ENCODE measurements at regions not wholly inside any gene's neighbourhood (a gene's known extent, or its start where the extent isn't known, plus 50 kb on each side); places are given as distances from the start of the nearest gene placed in this dataset.

DNA sequence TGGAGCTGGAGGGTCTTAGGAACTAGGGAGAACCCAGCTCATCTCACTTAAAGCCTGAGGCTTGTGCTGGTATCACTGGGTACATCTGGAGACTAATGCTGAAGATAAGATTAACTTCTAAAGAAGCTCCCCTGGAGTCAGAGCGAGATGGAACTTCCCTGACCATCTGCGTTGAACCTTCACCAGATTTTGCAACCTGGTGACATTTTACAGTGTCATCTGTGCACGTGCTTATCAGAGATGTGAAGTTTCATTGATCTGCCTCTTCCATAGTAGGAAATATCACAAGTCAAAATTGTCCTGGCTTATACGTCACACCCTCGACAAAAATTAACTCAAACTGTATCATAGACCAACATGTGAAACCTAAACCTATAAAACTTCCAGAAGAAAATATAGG lies 395.5 kb downstream of the SHQ1 start:
- POLR2A ChIA-PET, result no interaction called here
- H3K9ac ChIP-seq (replicated peaks; ENCODE audit: extremely low read depth, insufficient read depth, low read length), result no peak overlapping the region
- no peaks in the 10 kb centered on the region for H3K36me3 ChIP-seq (ENCODE audit: control insufficient read depth in 2 of 2, extremely low read depth in 1 of 2, insufficient read depth in 2 of 2, low read length in 2 of 2)
- DNase-seq (ENCODE audit: low read depth, low spot score), result no peak
- FAIRE-seq, result no peak
- TF ChIP-seq GATA2 (IDR thresholded peaks at IDR 0.05; ENCODE audit: insufficient read depth, insufficient read length, low read depth, low read length) (no peak), MYC (IDR thresholded peaks at IDR 0.05; ENCODE audit: low read depth, low read length) (no peak), POLR2AphosphoS5 (IDR thresholded peaks at IDR 0.05; ENCODE audit: insufficient read depth, low read depth, low read length) (no peak), JUN (IDR thresholded peaks at IDR 0.05; ENCODE audit: borderline replicate concordance, insufficient read depth, insufficient read length, low read depth) (no peak), POLR2A (IDR thresholded peaks at IDR 0.05; ENCODE audit: low read depth, low read length) (no peak), EZH2 (IDR thresholded peaks at IDR 0.05; ENCODE audit: borderline replicate concordance, low read depth, low read length, severe bottlenecking) (no peak), FOS (IDR thresholded peaks at IDR 0.05; ENCODE audit: borderline replicate concordance, insufficient read depth, low read length) (no peak)
- TF ChIP-seq, protein P1, sequence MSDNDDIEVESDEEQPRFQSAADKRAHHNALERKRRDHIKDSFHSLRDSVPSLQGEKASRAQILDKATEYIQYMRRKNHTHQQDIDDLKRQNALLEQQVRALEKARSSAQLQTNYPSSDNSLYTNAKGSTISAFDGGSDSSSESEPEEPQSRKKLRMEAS (IDR thresholded peaks at IDR 0.05; ENCODE audit: insufficient read depth, insufficient read length), result no peak
- TF ChIP-seq, protein P2, sequence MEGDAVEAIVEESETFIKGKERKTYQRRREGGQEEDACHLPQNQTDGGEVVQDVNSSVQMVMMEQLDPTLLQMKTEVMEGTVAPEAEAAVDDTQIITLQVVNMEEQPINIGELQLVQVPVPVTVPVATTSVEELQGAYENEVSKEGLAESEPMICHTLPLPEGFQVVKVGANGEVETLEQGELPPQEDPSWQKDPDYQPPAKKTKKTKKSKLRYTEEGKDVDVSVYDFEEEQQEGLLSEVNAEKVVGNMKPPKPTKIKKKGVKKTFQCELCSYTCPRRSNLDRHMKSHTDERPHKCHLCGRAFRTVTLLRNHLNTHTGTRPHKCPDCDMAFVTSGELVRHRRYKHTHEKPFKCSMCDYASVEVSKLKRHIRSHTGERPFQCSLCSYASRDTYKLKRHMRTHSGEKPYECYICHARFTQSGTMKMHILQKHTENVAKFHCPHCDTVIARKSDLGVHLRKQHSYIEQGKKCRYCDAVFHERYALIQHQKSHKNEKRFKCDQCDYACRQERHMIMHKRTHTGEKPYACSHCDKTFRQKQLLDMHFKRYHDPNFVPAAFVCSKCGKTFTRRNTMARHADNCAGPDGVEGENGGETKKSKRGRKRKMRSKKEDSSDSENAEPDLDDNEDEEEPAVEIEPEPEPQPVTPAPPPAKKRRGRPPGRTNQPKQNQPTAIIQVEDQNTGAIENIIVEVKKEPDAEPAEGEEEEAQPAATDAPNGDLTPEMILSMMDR (IDR thresholded peaks at IDR 0.05; ENCODE audit: extremely low read depth in 1 of 2, insufficient read depth in 1 of 2, low read depth in 1 of 2, low read length in 2 of 2), result no peak
- peaks cover 9% of the 10 kb centered on the region for H3K4me1 ChIP-seq (ENCODE audit: control insufficient read depth, extremely low read depth, insufficient read depth, low read length)
- no peaks in the 10 kb centered on the region for H3K9me3 ChIP-seq (replicated peaks; ENCODE audit: control insufficient read depth, insufficient read depth, low read length)
- no peaks in the 10 kb centered on the region for H3K79me2 ChIP-seq (ENCODE audit: control insufficient read depth, insufficient read depth, low read length)
- peaks cover 15 to 26% of the 10 kb centered on the region in 2 experiments for H3K27me3 ChIP-seq (ENCODE audit: control insufficient read depth in 2 of 2, insufficient read depth in 2 of 2, low read length in 2 of 2)
- intact Hi-C loops (cut with micrococcal nuclease), result no loop called here
- no TSS peak for BruUV-seq (replicated peaks)
- H2AFZ ChIP-seq (ENCODE audit: low read depth, low read length), result no peak overlapping the region
- no peaks in the 10 kb centered on the region for H3K9me1 ChIP-seq (replicated peaks; ENCODE audit: control insufficient read depth, extremely low read depth, insufficient read depth, low read length)
- H3K4me2 ChIP-seq (ENCODE audit: insufficient read depth, low read length), result no peak overlapping the region
- no peaks in the 10 kb centered on the region for H4K20me1 ChIP-seq (replicated peaks; ENCODE audit: control insufficient read depth, extremely low read depth, insufficient read depth, low read length)
- no peak overlapping the region for H3K4me3 ChIP-seq (replicated peaks in 1 of 3; ENCODE audit: insufficient read depth in 1 of 3, low read depth in 1 of 3, low read length in 3 of 3)
- CTCF ChIA-PET, result no interaction called here
- H3K27ac ChIP-seq (ENCODE audit: insufficient read depth, low read depth, low read length), result no peak overlapping the region
- dilution Hi-C loops (cut with MboI; ENCODE audit: extremely low pct_ligation_motif_present, low sequenced_read_pairs), result no loop called here

Data from endothelial cell of umbilical vein (primary cell).